RWPE1 (cell line): ENCODE measurements at regions not wholly inside any gene's neighbourhood (a gene's known extent, or its start where the extent isn't known, plus 50 kb on each side); places are given as distances from the start of the nearest gene placed in this dataset.

ENCODE experiments used
- CTCF ChIA-PET: fragments of 350-600 bp; sonication (Branson Sonifier 250); formaldehyde crosslinking; extraction: SDS; loops from one replicate; lab custom pipeline; 2021; lab: Yijun Ruan, JAX
- POLR2A ChIA-PET: fragments of 400-600 bp; formaldehyde crosslinking; extraction: SDS; loops from one replicate; lab custom pipeline; 2020; ENCODE audit warnings: antibody characterized with exemption; ENCODE audit not compliant: low non-redundant PET; lab: Yijun Ruan, JAX
- DNase-seq: peaks from one replicate; pipeline ENCODE4 v3.0.0; 2012; ENCODE audit warnings: low spot score
- H3K27ac ChIP-seq: fragments of 450-650 bp; 2 replicates; pipeline ENCODE4 v1.5.1; 2017
- TF ChIP-seq, protein P1 (sequence below): fragments of 450-650 bp; conservative IDR thresholded peaks from 2 replicates; pipeline ENCODE4 v1.5.1; 2017; ENCODE audit warnings: low read depth, mild to moderate bottlenecking

DNA sequence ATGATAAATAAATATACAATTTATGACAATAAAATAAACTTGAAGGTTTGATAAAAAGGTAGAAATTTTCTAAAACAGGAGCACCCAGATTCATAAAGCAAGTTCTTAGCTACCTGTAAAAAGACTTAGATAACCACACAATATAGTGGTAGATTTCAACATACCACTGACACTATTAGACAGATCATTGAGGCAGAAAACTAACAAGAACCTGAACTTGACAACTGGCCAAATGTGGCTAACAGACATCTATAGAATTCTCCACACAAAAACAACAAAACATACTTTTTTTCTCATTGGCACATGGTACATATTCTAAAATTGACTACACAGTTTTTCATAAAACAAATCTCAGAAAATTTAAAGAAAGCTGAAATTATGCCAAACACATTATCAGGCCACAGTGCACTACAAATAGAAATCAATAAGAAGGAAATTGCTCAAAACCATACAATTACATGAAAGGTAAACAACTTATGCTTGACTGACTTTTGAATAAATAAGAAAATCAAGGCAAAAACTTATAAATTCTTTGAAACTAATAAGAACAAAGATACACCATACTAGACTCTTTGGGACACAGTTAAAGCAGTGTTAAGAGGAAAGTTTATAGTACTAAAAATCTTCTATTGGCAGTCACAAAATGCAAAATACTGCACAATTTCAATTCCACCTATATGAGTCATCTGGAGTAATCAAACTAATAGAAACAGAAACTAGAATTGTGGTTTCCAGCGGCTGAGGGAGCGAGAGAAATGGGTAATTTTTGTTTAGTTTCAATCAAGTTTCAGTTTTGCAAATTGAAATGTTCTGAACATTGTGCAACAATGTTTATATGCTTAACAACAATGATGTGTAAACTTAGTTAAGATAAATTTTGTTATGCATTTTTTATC lies 925.6 kb downstream of the SH3BGRL start:
- DNase-seq, result no peak
- TF ChIP-seq, protein P1, sequence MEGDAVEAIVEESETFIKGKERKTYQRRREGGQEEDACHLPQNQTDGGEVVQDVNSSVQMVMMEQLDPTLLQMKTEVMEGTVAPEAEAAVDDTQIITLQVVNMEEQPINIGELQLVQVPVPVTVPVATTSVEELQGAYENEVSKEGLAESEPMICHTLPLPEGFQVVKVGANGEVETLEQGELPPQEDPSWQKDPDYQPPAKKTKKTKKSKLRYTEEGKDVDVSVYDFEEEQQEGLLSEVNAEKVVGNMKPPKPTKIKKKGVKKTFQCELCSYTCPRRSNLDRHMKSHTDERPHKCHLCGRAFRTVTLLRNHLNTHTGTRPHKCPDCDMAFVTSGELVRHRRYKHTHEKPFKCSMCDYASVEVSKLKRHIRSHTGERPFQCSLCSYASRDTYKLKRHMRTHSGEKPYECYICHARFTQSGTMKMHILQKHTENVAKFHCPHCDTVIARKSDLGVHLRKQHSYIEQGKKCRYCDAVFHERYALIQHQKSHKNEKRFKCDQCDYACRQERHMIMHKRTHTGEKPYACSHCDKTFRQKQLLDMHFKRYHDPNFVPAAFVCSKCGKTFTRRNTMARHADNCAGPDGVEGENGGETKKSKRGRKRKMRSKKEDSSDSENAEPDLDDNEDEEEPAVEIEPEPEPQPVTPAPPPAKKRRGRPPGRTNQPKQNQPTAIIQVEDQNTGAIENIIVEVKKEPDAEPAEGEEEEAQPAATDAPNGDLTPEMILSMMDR, result no peak
- ChIA-PET CTCF (no interaction called here), POLR2A (no interaction called here)
- H3K27ac ChIP-seq, result no peak overlapping the region

DNA sequence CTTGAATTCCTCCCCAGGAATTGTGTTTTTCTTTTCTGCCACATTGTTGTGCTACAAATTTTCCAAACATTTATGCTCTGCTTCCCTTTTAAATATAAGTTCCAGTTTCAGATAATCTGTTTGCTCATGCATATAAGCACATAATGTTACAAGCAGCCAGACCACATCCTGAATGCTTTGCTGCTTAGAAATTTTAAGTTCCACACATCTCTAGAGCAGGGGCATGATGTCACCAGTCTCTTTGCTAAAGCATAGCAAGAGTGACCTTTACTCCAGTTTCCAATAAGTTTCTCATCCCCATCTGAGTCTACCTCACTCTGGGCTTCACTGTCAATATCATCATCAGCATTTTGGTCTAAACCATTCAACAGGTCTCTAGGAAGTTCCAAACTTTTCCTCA lies 932.5 kb downstream of the SH3BGRL start:
- H3K27ac ChIP-seq, result no peak overlapping the region
- no peak for DNase-seq
- CTCF ChIA-PET, result no interaction called here
- TF ChIP-seq, protein P1, result no peak
- POLR2A ChIA-PET, result no interaction called here

DNA sequence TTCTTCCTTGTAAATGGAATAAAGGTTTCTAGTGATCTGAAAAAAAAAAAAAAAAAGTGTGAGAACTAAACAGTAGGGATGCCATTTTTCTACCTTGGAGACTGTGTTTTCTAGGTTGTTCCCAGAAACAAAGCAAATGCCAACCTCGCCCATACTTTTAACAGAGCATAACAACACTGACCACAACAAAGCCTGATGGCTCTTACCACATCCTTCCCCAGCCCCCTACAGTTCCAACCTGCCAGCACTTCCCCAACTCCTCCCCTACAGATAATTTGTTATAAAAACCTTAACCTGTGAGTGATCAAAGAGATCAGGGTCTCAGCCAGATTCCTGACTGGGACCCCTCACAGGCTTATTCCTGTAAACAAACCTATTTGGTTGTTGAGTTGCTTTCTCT lies 940.0 kb downstream of the SH3BGRL start:
- DNase-seq, result no peak
- CTCF ChIA-PET, result no interaction called here
- no peak overlapping the region for H3K27ac ChIP-seq
- POLR2A ChIA-PET, result no interaction called here
- TF ChIP-seq, protein P1, result no peak

DNA sequence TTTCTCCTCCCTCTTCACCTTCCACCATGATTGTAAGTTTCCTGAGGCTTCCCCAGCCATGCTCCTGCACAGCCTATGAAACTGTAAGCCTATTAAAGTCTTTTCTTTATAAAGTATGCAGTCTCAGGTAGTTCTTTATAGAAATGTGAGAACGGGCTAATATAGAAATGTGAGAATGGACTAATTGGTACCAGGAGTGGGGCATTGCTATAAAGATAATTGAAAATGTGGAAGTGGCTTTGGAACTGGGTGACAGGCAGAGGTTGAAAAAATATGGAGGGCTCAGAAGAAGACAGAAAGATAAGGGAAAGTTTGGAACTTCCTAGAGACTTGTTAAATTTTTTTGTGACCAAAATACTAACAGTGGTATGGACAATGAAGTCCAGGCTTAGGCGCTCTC lies 959.3 kb downstream of the SH3BGRL start:
- DNase-seq, result no peak
- CTCF ChIA-PET, result no interaction called here
- POLR2A ChIA-PET, result no interaction called here
- TF ChIP-seq, protein P1, result no peak
- no peak overlapping the region for H3K27ac ChIP-seq

DNA sequence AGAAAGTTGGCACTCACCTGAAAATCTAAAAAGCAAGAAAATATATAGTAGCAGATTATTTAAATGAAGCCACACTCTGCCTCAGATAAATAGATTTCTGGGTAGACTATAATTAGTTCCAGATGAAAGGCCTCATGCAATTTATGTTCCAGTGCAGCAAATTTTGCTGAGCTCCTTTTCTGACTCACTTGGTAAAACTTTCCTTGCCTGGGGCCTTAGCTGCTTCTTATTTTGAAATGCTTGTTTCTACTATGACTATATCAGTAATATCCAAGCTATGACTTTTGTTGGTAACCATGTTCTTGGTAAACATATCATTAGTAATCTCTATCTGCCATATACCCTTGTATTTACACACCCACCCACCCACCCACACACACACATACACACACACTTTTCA lies 961.8 kb downstream of the SH3BGRL start:
- ChIA-PET POLR2A (no interaction called here), CTCF (interaction anchor here (0.6 kb wide), 1 partner anchor 531 kb away, joined by 4 read pairs; no protein-coding TSS in a partner anchor)
- TF ChIP-seq, protein P1, result no peak
- no peak for DNase-seq
- H3K27ac ChIP-seq, result no peak overlapping the region

DNA sequence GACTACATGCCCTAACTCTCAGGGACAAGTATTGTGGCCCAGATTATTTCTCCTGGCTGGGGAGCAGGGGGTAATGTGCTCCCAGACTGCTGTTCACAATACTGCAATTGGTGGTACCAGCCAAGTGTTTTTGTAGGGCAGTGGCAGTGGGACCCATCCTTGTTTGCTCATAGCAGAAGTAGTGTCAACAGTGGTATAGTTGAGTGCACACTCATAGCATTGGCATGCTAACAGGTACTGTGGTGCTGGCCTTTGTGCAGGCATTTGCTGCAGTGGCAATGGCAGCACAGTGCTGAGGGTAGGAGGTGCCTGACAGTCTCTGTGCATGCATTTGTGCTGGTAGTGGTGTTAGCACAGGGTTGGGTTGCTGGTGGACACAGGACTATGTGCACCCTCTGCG lies 995.0 kb downstream of the SH3BGRL start:
- no peak for DNase-seq

More for the DNA sequence above, 995.0 kb downstream of the SH3BGRL start:
- ChIA-PET CTCF (interaction anchor here (0.6 kb wide), 1 partner anchor 1115 kb away, joined by 4 read pairs; no protein-coding TSS in a partner anchor), POLR2A (no interaction called here)
- no peak overlapping the region for H3K27ac ChIP-seq
- TF ChIP-seq, protein P1, result no peak
